ENCODE measurements at regions not wholly inside any gene's neighbourhood (a gene's known extent, or its start where the extent isn't known, plus 50 kb on each side); places are given as distances from the start of the nearest gene placed in this dataset.

- no peak for DNase-seq (ENCODE audit: low read depth, low spot score)
- POLR2A ChIA-PET: no interaction called here
- TF ChIP-seq CTCF (IDR thresholded peaks at IDR 0.05; ENCODE audit: insufficient read depth, low read length, missing control alignments): no peak
- H3K4me3 ChIP-seq (ENCODE audit: low read depth, low read length): no peak overlapping the region
- CTCF ChIA-PET: interaction anchor here (0.8 to 2.3 kb wide), 4 partner anchors 10 to 232 kb away, joined by 3 to 7 read pairs (median 3); no protein-coding TSS in a partner anchor
Measured at GRCh38 chr9:16069249-16069648, 516.4 kb downstream of the CCDC171 start.

GRCh38 chr9:16069671-16070454 lies 517.0 kb downstream of the CCDC171 start:
- no peak for DNase-seq (ENCODE audit: low read depth, low spot score)
- no peak for TF ChIP-seq CTCF (IDR thresholded peaks at IDR 0.05; ENCODE audit: insufficient read depth, low read length, missing control alignments)
- ChIA-PET POLR2A (no interaction called here), CTCF (interaction anchor here (0.8 to 2.3 kb wide), 5 partner anchors 10 to 232 kb away, joined by 3 to 7 read pairs (median 3); no protein-coding TSS in a partner anchor)
- H3K4me3 ChIP-seq (ENCODE audit: low read depth, low read length): no peak overlapping the region

DNA sequence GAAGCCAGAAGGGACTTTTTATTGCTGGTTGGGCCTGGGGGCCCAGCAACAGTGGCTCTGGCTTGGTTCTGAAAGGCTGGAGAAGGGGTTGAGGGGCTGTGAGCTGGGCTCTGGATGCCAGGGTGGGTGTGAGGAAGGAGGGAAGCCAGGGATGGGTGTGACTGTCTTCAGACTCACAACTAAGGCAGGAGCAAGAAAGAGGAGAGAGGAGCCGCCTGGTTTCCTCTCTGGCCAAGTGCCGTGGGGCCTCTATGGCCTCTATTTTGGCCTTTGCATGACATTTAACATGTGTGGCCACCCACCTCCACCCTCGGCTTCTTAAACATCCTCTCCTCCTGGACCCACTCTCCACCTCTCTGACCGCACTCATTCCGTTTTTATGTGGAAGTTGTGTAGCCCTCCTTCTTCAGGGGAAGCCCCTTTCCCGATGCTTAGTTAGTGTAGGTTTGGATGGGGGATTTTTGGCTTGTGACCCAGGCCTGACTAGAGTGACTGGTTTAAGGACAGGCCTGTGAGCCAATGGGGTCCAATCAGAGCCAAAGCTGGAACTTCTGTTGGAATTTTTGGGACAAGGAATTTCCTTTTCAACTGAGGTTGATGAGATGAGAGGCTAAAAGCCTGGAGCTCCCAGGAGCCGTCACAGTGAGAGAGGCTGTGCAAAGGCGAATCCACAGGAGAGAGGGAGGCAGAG lies 517.8 kb downstream of the CCDC171 start:
- no peak for DNase-seq (ENCODE audit: low read depth, low spot score)
- no peak overlapping the region for H3K4me3 ChIP-seq (ENCODE audit: low read depth, low read length)
- ChIA-PET CTCF (interaction anchor here (1.0 to 2.3 kb wide), 5 partner anchors 9 to 197 kb away, joined by 3 to 7 read pairs (median 3); no protein-coding TSS in a partner anchor), POLR2A (no interaction called here)
- no peak for TF ChIP-seq CTCF (IDR thresholded peaks at IDR 0.05; ENCODE audit: insufficient read depth, low read length, missing control alignments)

DNA sequence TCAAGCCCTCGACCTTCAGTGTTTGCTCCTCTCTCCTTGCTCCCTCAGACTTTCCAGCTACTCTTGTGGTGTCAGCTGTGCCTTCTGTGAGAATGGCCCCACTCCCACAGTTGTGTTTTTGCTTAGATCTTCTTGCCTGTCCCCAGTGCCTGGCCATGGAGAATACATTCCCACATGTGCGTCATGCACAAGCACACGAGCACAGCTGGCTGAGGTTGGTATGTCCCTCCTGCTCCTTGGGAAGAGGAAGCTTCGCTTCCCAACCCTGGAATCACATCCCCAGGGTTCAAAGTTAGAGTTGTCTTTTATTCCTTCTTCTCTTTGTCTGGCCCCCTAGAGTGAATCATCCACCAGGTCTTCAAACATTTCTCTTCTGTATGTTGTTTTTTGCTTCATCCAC lies 518.6 kb downstream of the CCDC171 start:
- no peak for DNase-seq (ENCODE audit: low read depth, low spot score)
- no peak overlapping the region for H3K4me3 ChIP-seq (ENCODE audit: low read depth, low read length)
- POLR2A ChIA-PET: no interaction called here
- CTCF ChIA-PET: interaction anchor here (1.0 to 2.3 kb wide), 5 partner anchors 8 to 198 kb away, joined by 3 to 7 read pairs (median 3); no protein-coding TSS in a partner anchor
- TF ChIP-seq CTCF (IDR thresholded peaks at IDR 0.05; ENCODE audit: insufficient read depth, low read length, missing control alignments): no peak

DNA sequence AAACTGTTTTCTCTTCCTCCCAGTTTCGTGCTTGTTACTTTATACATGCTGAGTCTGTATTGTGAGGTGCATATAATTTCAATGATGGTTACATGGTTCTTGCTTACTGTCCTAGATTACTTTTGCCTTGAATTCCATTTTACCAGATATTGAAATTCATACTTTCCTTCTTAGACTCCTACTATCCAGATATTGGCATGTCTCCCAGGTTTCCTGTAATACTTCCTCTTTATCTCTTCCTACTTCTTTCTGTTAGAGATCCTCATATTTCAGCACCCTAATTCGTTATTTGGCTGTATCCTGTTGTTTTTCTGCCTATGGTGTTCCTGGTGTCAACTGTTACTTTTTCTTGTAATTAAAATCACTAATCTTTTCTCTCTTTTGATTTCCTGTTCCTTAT lies 522.1 kb downstream of the CCDC171 start:
- no peak overlapping the region for H3K4me3 ChIP-seq (ENCODE audit: low read depth, low read length)
- TF ChIP-seq CTCF (IDR thresholded peaks at IDR 0.05; ENCODE audit: insufficient read depth, low read length, missing control alignments): no peak
- CTCF ChIA-PET: no interaction called here
- DNase-seq (ENCODE audit: low read depth, low spot score): no peak
- POLR2A ChIA-PET: no interaction called here

GRCh38 chr9:16075696-16076095 lies 522.9 kb downstream of the CCDC171 start:
- no peak overlapping the region for H3K4me3 ChIP-seq (ENCODE audit: low read depth, low read length)
- ChIA-PET POLR2A (no interaction called here), CTCF (no interaction called here)
- peak; percentile 17 for DNase-seq (ENCODE audit: low read depth, low spot score)
- no peak for TF ChIP-seq CTCF (IDR thresholded peaks at IDR 0.05; ENCODE audit: insufficient read depth, low read length, missing control alignments)

All from AG04449 (cell line).